ENCODE measurements at regions not wholly inside any gene's neighbourhood (a gene's known extent, or its start where the extent isn't known, plus 50 kb on each side); places are given as distances from the start of the nearest gene placed in this dataset.
"Not testable (repeated sequence)": the region's sequence is repeated elsewhere in the genome, so short reads cannot be mapped to it uniquely, and the experiment has no call there.

GRCh38 chr6:97459535-97459934 is 176.5 kb upstream of the MMS22L start:
- DNase-seq: no peak

GRCh38 chr6:97459986-97460385 is 177.0 kb upstream of the MMS22L start:
- DNase-seq: no peak

- DNase-seq: no peak
Observed at GRCh38 chr6:97460394-97461080, 177.5 kb upstream of the MMS22L start.

GRCh38 chr6:97461218-97461617 is 178.2 kb upstream of the MMS22L start:
- no peak for DNase-seq

- no peak for DNase-seq
Observed at GRCh38 chr6:97462031-97462430, 179.0 kb upstream of the MMS22L start.

- no peak for DNase-seq
Observed at GRCh38 chr6:97462938-97463598, 180.1 kb upstream of the MMS22L start.

GRCh38 chr6:97465877-97466561 is 183.0 kb upstream of the MMS22L start:
- no peak for DNase-seq

GRCh38 chr6:97468981-97469380 is 186.0 kb upstream of the MMS22L start:
- no peak for DNase-seq

GRCh38 chr6:97469451-97469850 is 186.4 kb upstream of the MMS22L start:
- DNase-seq: no peak

- DNase-seq: no peak
Observed at GRCh38 chr6:97470322-97470721, 187.3 kb upstream of the MMS22L start.

- no peak for DNase-seq
Observed at GRCh38 chr6:97473979-97474378, 191.0 kb upstream of the MMS22L start.

- DNase-seq: peak; percentile 63
Observed at GRCh38 chr6:97497713-97498331, 214.8 kb upstream of the MMS22L start.

- DNase-seq: no peak
Observed at GRCh38 chr6:97501853-97502252, 218.8 kb upstream of the MMS22L start.

- DNase-seq: no peak
Observed at GRCh38 chr6:97508646-97509045, 225.6 kb upstream of the MMS22L start.

GRCh38 chr6:97513260-97513659 is 230.2 kb upstream of the MMS22L start:
- not testable (repeated sequence) for DNase-seq

- no peak for DNase-seq
Observed at GRCh38 chr6:97524811-97525210, 241.8 kb upstream of the MMS22L start.

GRCh38 chr6:97535800-97536199 is 252.8 kb upstream of the MMS22L start:
- no peak for DNase-seq

GRCh38 chr6:97548354-97548753 is 265.3 kb upstream of the MMS22L start:
- no peak for DNase-seq

- DNase-seq: no peak
Observed at GRCh38 chr6:97557355-97557754, 274.3 kb upstream of the MMS22L start.

- no peak for DNase-seq
Observed at GRCh38 chr6:97563529-97563928, 280.5 kb upstream of the MMS22L start.

- no peak for DNase-seq
Observed at GRCh38 chr6:97572943-97573342, 289.9 kb upstream of the MMS22L start.

- no peak for DNase-seq
Observed at GRCh38 chr6:97586344-97586743, 303.3 kb upstream of the MMS22L start.

GRCh38 chr6:97591955-97592354 is 308.9 kb upstream of the MMS22L start:
- no peak for DNase-seq

GRCh38 chr6:97594844-97595243 is 311.8 kb upstream of the MMS22L start:
- no peak for DNase-seq
